Testis (tissue), 2 donors: ENCODE measurements at regions not wholly inside any gene's neighbourhood (a gene's known extent, or its start where the extent isn't known, plus 50 kb on each side); places are given as distances from the start of the nearest gene placed in this dataset.

Experiments
- CTCF ChIP-seq, 3 experiments: fragments of 450-650 bp in 2 of 3; fragments of 200-600 bp in 1 of 3; sonication (generic) in 1 of 3; IDR thresholded peaks; one replicate each; pipeline ENCODE4 v1.5.1; 2016 to 2019; ENCODE audit warnings: antibody characterized with exemption in 3 of 3, mild to moderate bottlenecking in 2 of 3, moderate library complexity in 1 of 3
- POLR2A ChIP-seq: fragments of 450-650 bp; IDR thresholded peaks from one replicate; pipeline ENCODE4 v1.6.1; 2017; ENCODE audit warnings: antibody characterized with exemption, mild to moderate bottlenecking, moderate library complexity

- TF ChIP-seq CTCF (IDR thresholded peaks at IDR 0.05) (no peak), POLR2A (no peak)
These were observed 266.2 kb downstream of the ABHD5 start for GRCh38 chr3:43956945-43957344.
